ENCODE measurements at regions not wholly inside any gene's neighbourhood (a gene's known extent, or its start where the extent isn't known, plus 50 kb on each side); places are given as distances from the start of the nearest gene placed in this dataset.

DNA sequence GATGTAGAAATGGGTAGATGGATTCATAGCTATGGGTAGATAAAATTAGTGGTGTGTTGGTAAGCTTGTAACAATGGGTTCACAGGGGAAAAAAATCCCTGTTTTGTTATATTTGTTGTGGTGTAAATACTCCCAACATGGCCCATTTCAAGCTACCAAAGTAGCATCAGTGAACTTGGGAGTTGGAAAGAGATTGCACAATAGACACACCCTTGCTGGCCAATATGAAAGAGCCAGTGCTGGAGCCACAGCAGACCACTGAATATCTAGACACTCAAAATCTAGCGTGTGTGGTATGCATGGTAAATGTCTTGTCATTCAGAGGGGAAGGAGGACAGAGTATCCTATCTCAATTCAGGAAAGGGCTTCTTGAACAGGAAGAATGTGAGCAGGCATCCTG is 565.1 kb upstream of the SALL1 start:
- Mint-ChIP-seq H3K9me3 (ENCODE audit: low read depth, unreplicated experiment) (no peaks in the 10 kb centered on the region), H3K4me1 (ENCODE audit: low read depth, unreplicated experiment) (no peaks in the 10 kb centered on the region), H3K27me3 (ENCODE audit: unreplicated experiment) (peaks cover 61% of the 10 kb centered on the region), H3K27ac (ENCODE audit: unreplicated experiment) (no peak overlapping the region), H3K36me3 (ENCODE audit: insufficient read depth, unreplicated experiment) (no peaks in the 10 kb centered on the region), H3K4me3 (ENCODE audit: low read depth, unreplicated experiment) (no peak overlapping the region)
- intact Hi-C loops (cut with micrococcal nuclease; ENCODE audit: unreplicated experiment), result no loop called here
- no peak for TF ChIP-seq CTCF (IDR thresholded peaks at IDR 0.05; ENCODE audit: unreplicated experiment)
- DNase-seq, result no peak
- BruUV-seq (replicated peaks), result no TSS peak
- CTCF ChIA-PET, result no interaction called here

DNA sequence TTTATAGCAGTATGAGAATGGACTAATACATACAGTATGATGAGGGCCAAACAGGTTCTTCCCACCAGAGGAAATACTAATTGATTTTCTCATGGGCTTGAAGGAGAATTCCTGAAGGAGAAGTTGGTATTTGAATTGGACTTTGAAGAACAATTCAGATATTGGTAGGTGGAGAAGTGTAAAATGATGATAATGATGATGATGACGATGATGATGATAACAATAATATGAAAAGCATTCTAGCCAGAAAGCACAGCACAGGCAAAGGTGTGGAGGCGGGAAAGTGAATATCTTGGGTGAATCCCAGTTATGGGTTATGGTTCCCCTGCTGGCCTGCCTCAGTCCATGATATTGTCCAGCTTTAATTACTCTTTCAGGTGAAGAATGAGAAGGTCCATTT is 562.4 kb upstream of the SALL1 start:
- no peak for TF ChIP-seq CTCF (IDR thresholded peaks at IDR 0.05; ENCODE audit: unreplicated experiment)
- no peak overlapping the region for H3K4me3 Mint-ChIP-seq (ENCODE audit: low read depth, unreplicated experiment)
- no peak for DNase-seq
- H3K27ac Mint-ChIP-seq (ENCODE audit: unreplicated experiment), result no peak overlapping the region
- H3K9me3 Mint-ChIP-seq (ENCODE audit: low read depth, unreplicated experiment), result no peaks in the 10 kb centered on the region
- intact Hi-C loops (cut with micrococcal nuclease; ENCODE audit: unreplicated experiment), result no loop called here
- CTCF ChIA-PET, result no interaction called here
- H3K36me3 Mint-ChIP-seq (ENCODE audit: insufficient read depth, unreplicated experiment), result no peaks in the 10 kb centered on the region
- no peaks in the 10 kb centered on the region for H3K4me1 Mint-ChIP-seq (ENCODE audit: low read depth, unreplicated experiment)
- H3K27me3 Mint-ChIP-seq (ENCODE audit: unreplicated experiment), result peaks cover 78% of the 10 kb centered on the region
- no TSS peak for BruUV-seq (replicated peaks)

DNA sequence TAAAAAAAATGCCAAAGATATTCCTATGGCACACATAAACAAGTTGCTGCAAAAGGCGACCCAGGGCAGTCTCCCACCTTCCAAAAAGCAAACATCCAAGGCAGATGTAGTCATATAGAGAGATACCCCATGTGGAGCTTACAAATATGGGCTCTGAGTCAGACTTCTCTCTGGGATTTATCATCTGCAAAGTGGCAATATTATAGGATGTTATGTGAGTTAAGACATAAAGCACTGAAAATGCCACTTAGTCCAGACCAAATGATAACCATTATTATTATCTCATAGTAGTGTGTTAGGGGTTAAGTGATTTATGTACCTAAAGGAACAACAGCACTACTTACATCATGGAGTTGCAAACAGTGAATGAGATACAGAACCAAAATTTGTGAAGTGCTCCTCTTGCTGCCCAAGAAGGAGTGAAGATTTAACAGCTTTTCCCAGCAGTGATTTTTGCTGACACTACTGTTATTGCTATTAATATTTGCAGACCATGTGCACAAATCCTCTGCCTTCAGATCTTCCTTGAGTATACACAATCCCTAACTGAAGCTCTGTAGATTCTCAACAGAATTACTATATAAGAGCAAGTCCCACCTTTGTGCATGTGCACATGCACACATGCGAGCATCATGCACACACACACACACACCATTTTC is 560.0 kb upstream of the SALL1 start:
- CTCF ChIA-PET, result no interaction called here
- no peak for TF ChIP-seq CTCF (IDR thresholded peaks at IDR 0.05; ENCODE audit: unreplicated experiment)
- Mint-ChIP-seq H3K4me3 (ENCODE audit: low read depth, unreplicated experiment) (no peak overlapping the region), H3K9me3 (ENCODE audit: low read depth, unreplicated experiment) (no peaks in the 10 kb centered on the region), H3K27me3 (ENCODE audit: unreplicated experiment) (peaks cover 86% of the 10 kb centered on the region), H3K36me3 (ENCODE audit: insufficient read depth, unreplicated experiment) (no peaks in the 10 kb centered on the region), H3K27ac (ENCODE audit: unreplicated experiment) (no peak overlapping the region), H3K4me1 (ENCODE audit: low read depth, unreplicated experiment) (no peaks in the 10 kb centered on the region)
- DNase-seq, result no peak
- BruUV-seq (replicated peaks), result no TSS peak
- intact Hi-C loops (cut with micrococcal nuclease; ENCODE audit: unreplicated experiment), result no loop called here

GRCh38 chr16:51710186-51710585 is 559.1 kb upstream of the SALL1 start:
- Mint-ChIP-seq H3K9me3 (ENCODE audit: low read depth, unreplicated experiment) (no peaks in the 10 kb centered on the region), H3K27me3 (ENCODE audit: unreplicated experiment) (peaks cover 78% of the 10 kb centered on the region), H3K27ac (ENCODE audit: unreplicated experiment) (no peak overlapping the region), H3K36me3 (ENCODE audit: insufficient read depth, unreplicated experiment) (no peaks in the 10 kb centered on the region), H3K4me3 (ENCODE audit: low read depth, unreplicated experiment) (no peak overlapping the region), H3K4me1 (ENCODE audit: low read depth, unreplicated experiment) (no peaks in the 10 kb centered on the region)
- no TSS peak for BruUV-seq (replicated peaks)
- CTCF ChIA-PET, result no interaction called here
- intact Hi-C loops (cut with micrococcal nuclease; ENCODE audit: unreplicated experiment), result no loop called here
- no peak for DNase-seq
- no peak for TF ChIP-seq CTCF (IDR thresholded peaks at IDR 0.05; ENCODE audit: unreplicated experiment)

Measured in Calu3 (cell line).